MM.1S (cell line): ENCODE measurements at regions not wholly inside any gene's neighbourhood (a gene's known extent, or its start where the extent isn't known, plus 50 kb on each side); places are given as distances from the start of the nearest gene placed in this dataset.

Experiments used
- EZH2 ChIP-seq: fragments of 300-600 bp; sonication (generic); optimal IDR thresholded peaks from 2 replicates; pipeline ENCODE3; 2017; ENCODE audit warnings: low read depth, mild to moderate bottlenecking, antibody characterized with exemption, low read length, mixed read lengths
- TF ChIP-seq, protein P1 (sequence below): fragments of 300-600 bp; sonication (generic); IDR thresholded peaks from 2 replicates; pipeline ENCODE4 v1.5.1; 2016; ENCODE audit warnings: antibody characterized with exemption, low read length, mixed read lengths

DNA sequence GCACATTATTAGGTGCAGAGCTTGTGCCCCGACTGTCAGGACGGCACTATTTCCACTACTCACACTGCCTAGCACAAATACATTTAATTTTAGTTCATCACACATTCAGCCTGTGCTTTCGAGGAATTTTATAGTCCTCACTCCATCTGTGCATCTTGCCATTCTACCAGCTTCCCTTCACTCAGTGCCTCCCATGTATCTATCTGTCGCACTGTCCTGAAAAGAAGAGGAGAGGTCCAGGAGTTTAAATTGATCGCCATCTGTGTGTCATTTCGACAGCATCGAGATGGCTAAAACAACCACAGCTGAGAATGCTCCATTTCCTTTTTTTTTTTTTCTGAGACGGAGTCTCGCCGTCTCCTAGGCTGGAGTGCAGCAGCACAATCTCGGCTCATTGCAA lies 97.6 kb upstream of the FOXN3 start:
- TF ChIP-seq, protein P1, sequence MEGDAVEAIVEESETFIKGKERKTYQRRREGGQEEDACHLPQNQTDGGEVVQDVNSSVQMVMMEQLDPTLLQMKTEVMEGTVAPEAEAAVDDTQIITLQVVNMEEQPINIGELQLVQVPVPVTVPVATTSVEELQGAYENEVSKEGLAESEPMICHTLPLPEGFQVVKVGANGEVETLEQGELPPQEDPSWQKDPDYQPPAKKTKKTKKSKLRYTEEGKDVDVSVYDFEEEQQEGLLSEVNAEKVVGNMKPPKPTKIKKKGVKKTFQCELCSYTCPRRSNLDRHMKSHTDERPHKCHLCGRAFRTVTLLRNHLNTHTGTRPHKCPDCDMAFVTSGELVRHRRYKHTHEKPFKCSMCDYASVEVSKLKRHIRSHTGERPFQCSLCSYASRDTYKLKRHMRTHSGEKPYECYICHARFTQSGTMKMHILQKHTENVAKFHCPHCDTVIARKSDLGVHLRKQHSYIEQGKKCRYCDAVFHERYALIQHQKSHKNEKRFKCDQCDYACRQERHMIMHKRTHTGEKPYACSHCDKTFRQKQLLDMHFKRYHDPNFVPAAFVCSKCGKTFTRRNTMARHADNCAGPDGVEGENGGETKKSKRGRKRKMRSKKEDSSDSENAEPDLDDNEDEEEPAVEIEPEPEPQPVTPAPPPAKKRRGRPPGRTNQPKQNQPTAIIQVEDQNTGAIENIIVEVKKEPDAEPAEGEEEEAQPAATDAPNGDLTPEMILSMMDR = no peak
- TF ChIP-seq EZH2 = no peak
